H9 (cell line): ENCODE measurements at regions not wholly inside any gene's neighbourhood (a gene's known extent, or its start where the extent isn't known, plus 50 kb on each side); places are given as distances from the start of the nearest gene placed in this dataset.

Experiments used
- DNase-seq: peaks from one replicate; pipeline ENCODE4 v3.0.0-alpha.2; 2017
- H2AFZ ChIP-seq: one replicate; pipeline ENCODE4 v1.6.1; 2013; ENCODE audit warnings: mild to moderate bottlenecking, low read length, control low read depth, moderate library complexity
- H2AK5ac ChIP-seq: 2 replicates; pipeline ENCODE4 v1.6.1; 2013; ENCODE audit warnings: low read length, control low read depth, mixed read lengths; ENCODE audit not compliant: insufficient read length
- H2BK120ac ChIP-seq: one replicate; pipeline ENCODE4 v1.6.1; 2013; ENCODE audit warnings: low read depth, mild to moderate bottlenecking, low read length, control low read depth, inconsistent platforms; ENCODE audit not compliant: poor library complexity, severe bottlenecking
- H2BK12ac ChIP-seq: 2 replicates; pipeline ENCODE4 v1.6.1; 2013; ENCODE audit warnings: low read length, control low read depth, mixed read lengths, low read depth; ENCODE audit not compliant: insufficient read length
- H2BK15ac ChIP-seq: 2 replicates; pipeline ENCODE4 v1.6.1; 2013; ENCODE audit warnings: low read depth, low read length, control low read depth
- H2BK20ac ChIP-seq: one replicate; pipeline ENCODE4 v1.6.1; 2013; ENCODE audit warnings: low read depth, mild to moderate bottlenecking, low read length, control low read depth, inconsistent platforms; ENCODE audit not compliant: poor library complexity, severe bottlenecking
- H2BK5ac ChIP-seq: 2 replicates; pipeline ENCODE4 v1.6.1; 2013; ENCODE audit warnings: low read length, control low read depth, mixed read lengths; ENCODE audit not compliant: insufficient read length
- H3K14ac ChIP-seq: 2 replicates; pipeline ENCODE4 v1.6.1; 2013; ENCODE audit warnings: low read length, control low read depth; ENCODE audit not compliant: insufficient read depth
- H3K18ac ChIP-seq: 2 replicates; pipeline ENCODE4 v1.6.1; 2013; ENCODE audit warnings: low read depth, mild to moderate bottlenecking, mixed read lengths, low read length, control low read depth; ENCODE audit not compliant: insufficient read length
- H3K23ac ChIP-seq: 2 replicates; pipeline ENCODE4 v1.6.1; 2013; ENCODE audit warnings: low read length, control low read depth, mixed read lengths, low read depth; ENCODE audit not compliant: insufficient read length
- H3K23me2 ChIP-seq: 2 replicates; pipeline ENCODE4 v1.6.1; 2013; ENCODE audit warnings: low read depth, mild to moderate bottlenecking, mixed read lengths, low read length, control low read depth; ENCODE audit not compliant: insufficient read length, poor library complexity, severe bottlenecking
- H3K27ac ChIP-seq: 2 replicates; pipeline ENCODE4 v1.5.1; 2013; ENCODE audit warnings: low read length, control low read depth, mixed read lengths, low read depth; ENCODE audit not compliant: insufficient read length
- H3K27me3 ChIP-seq: 2 replicates; pipeline ENCODE4 v1.6.1; 2013; ENCODE audit warnings: low read length, control low read depth, inconsistent platforms; ENCODE audit not compliant: insufficient read depth
- H3K4ac ChIP-seq: 2 replicates; pipeline ENCODE4 v1.6.1; 2013; ENCODE audit warnings: low read depth, mild to moderate bottlenecking, control low read depth, inconsistent platforms, low read length, moderate library complexity
- H3K4me1 ChIP-seq: 2 replicates; pipeline ENCODE4 v1.6.1; 2013; ENCODE audit warnings: low read length, control low read depth, inconsistent platforms; ENCODE audit not compliant: insufficient read depth
- H3K4me2 ChIP-seq: 2 replicates; pipeline ENCODE4 v1.6.1; 2013; ENCODE audit warnings: low read length, control low read depth, mixed read lengths; ENCODE audit not compliant: insufficient read length, insufficient read depth
- H3K56ac ChIP-seq: 2 replicates; pipeline ENCODE4 v1.6.1; 2013; ENCODE audit warnings: low read depth, mild to moderate bottlenecking, mixed read lengths, low read length, control low read depth; ENCODE audit not compliant: insufficient read length
- H3K79me1 ChIP-seq: 2 replicates; pipeline ENCODE4 v1.6.1; 2013; ENCODE audit warnings: low read depth, mild to moderate bottlenecking, moderate library complexity, low read length, control low read depth, inconsistent platforms; ENCODE audit not compliant: insufficient read depth, poor library complexity, severe bottlenecking
- H3K79me2 ChIP-seq: 2 replicates; pipeline ENCODE4 v1.6.1; 2013; ENCODE audit warnings: low read length, control low read depth, inconsistent platforms; ENCODE audit not compliant: insufficient read depth
- H3K9ac ChIP-seq: 2 replicates; pipeline ENCODE4 v1.6.1; 2013; ENCODE audit warnings: low read length, control low read depth, mixed read lengths; ENCODE audit not compliant: insufficient read length; ENCODE audit errors: extremely low read depth
- H3K9me3 ChIP-seq: one replicate; pipeline ENCODE4 v1.6.1; 2013; ENCODE audit warnings: low read depth, low read length, inconsistent platforms; ENCODE audit not compliant: control insufficient read depth
- H3T11ph ChIP-seq: one replicate; pipeline ENCODE4 v1.6.1; 2013; ENCODE audit warnings: mild to moderate bottlenecking, low read length, control low read depth, inconsistent platforms
- H4K20me1 ChIP-seq: one replicate; pipeline ENCODE4 v1.6.1; 2013; ENCODE audit not compliant: control insufficient read depth, insufficient read length, insufficient read depth
- H4K5ac ChIP-seq: 2 replicates; pipeline ENCODE4 v1.6.1; 2013; ENCODE audit warnings: low read depth, mild to moderate bottlenecking, mixed read lengths, low read length, control low read depth; ENCODE audit not compliant: insufficient read length
- H4K8ac ChIP-seq: replicated peaks from 2 replicates; pipeline ENCODE4 v1.6.1; 2013; ENCODE audit warnings: low read length, control low read depth, mixed read lengths, low read depth; ENCODE audit not compliant: insufficient read length
- H4K91ac ChIP-seq: 2 replicates; pipeline ENCODE4 v1.6.1; 2013; ENCODE audit warnings: low read depth, mild to moderate bottlenecking, moderate library complexity, mixed read lengths, low read length, control low read depth; ENCODE audit not compliant: insufficient read length
- H3K27ac Mint-ChIP-seq, 3 experiments: 2 replicates in 2 of 3; 3 replicates in 1 of 3; pipeline ENCODE4 v1.8.0; 2020 to 2021; ENCODE audit warnings: mixed read lengths in 3 of 3, mild to moderate bottlenecking in 1 of 3, moderate library complexity in 1 of 3
- H3K27me3 Mint-ChIP-seq: 2 replicates; pipeline ENCODE4 v1.8.0; 2021; ENCODE audit warnings: low read depth, mild to moderate bottlenecking, moderate library complexity, mixed read lengths
- H3K36me3 Mint-ChIP-seq, 3 experiments: 2 replicates in 2 of 3; 3 replicates in 1 of 3; pipeline ENCODE4 v1.8.0; 2020 to 2021; ENCODE audit warnings: low read depth in 3 of 3, mixed read lengths in 3 of 3; ENCODE audit not compliant: insufficient read depth in 1 of 3
- H3K4me1 Mint-ChIP-seq, 2 experiments: 2 replicates each; pipeline ENCODE4 v1.8.0; 2020; ENCODE audit warnings: mixed read lengths in 2 of 2
- H3K4me3 Mint-ChIP-seq, 2 experiments: 2 replicates in 1 of 2; 3 replicates in 1 of 2; pipeline ENCODE4 v1.8.0; 2020 to 2021; ENCODE audit warnings: mild to moderate bottlenecking in 2 of 2, mixed read lengths in 2 of 2, moderate library complexity in 1 of 2
- H3K9me3 Mint-ChIP-seq, 2 experiments: 2 replicates in 1 of 2; 3 replicates in 1 of 2; pipeline ENCODE4 v1.8.0; 2020; ENCODE audit warnings: mild to moderate bottlenecking in 2 of 2, mixed read lengths in 2 of 2, moderate library complexity in 1 of 2
- WGBS: extraction: QIAGEN DNeasy Blood & Tissue Kit; methylation state at CpG from one replicate; pipeline ENCODE4 v1.1.7; 2013; ENCODE audit warnings: missing lambda C conversion rate, low lambda C conversion rate, mixed read lengths; ENCODE audit not compliant: insufficient read length; ENCODE audit errors: extremely low coverage; 5-methylcytosine and 5-hydroxymethylcytosine counted together
- TF ChIP-seq, protein P1 (sequence below): fragments of 200-600 bp; sonication (generic); conservative IDR thresholded peaks from 3 replicates; pipeline ENCODE4 v1.8.0; 2021; ENCODE audit warnings: antibody characterized with exemption, mild to moderate bottlenecking

DNA sequence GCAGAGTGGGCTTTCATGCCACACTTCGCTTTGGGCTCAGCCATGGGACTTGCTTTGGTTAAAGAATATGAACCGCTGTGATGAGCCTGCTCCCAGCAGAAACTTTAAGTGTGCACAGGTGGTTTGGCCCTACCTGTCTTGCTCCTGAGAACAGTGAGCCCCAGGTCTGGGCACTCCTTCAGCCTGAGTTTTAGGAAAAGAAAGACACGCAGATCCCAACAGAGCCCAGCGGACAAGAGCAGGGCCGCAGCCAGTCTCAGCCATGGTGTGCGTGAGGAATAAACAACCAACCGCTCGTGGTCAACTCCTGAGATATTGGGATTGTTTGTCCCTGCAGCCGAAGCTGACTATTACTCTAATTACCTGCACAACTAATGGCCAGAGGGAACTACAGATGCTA is 217.1 kb upstream of the C1orf174 start:
- Histone ChIP-seq H3K56ac (no peak overlapping the region), H2AFZ (no peak overlapping the region), H2BK15ac (no peak overlapping the region), H2BK120ac (no peak overlapping the region), H3K27me3 (no peaks in the 10 kb centered on the region), H2BK12ac (no peak overlapping the region), H3K27ac (no peak overlapping the region), H3K79me2 (no peaks in the 10 kb centered on the region), H2AK5ac (no peak overlapping the region), H3K4me1 (no peaks in the 10 kb centered on the region), H3K4me2 (no peak overlapping the region), H4K5ac (no peak overlapping the region), H4K8ac (no peak overlapping the region), H3T11ph (no peak overlapping the region), H3K18ac (no peak overlapping the region), H3K9me3 (no peaks in the 10 kb centered on the region), H2BK5ac (no peak overlapping the region), H3K4ac (no peak overlapping the region), H3K23ac (no peak overlapping the region), H3K14ac (no peak overlapping the region; the same call in 1 of the 2 replicates), H3K79me1 (no peaks in the 10 kb centered on the region), H3K23me2 (peaks cover under 1% of the 10 kb centered on the region), H2BK20ac (no peak overlapping the region), H4K20me1 (no peaks in the 10 kb centered on the region), H3K9ac (no peak overlapping the region), H4K91ac (no peak overlapping the region)
- DNase-seq: no peak
- H3K27ac Mint-ChIP-seq: no peak overlapping the region
- H3K4me3 Mint-ChIP-seq: no peak overlapping the region
- peaks cover 15 to 21% of the 10 kb centered on the region in 2 experiments for H3K9me3 Mint-ChIP-seq
- WGBS: no CpG with 5 or more reads among the region's 9 CpGs
- TF ChIP-seq, protein P1, sequence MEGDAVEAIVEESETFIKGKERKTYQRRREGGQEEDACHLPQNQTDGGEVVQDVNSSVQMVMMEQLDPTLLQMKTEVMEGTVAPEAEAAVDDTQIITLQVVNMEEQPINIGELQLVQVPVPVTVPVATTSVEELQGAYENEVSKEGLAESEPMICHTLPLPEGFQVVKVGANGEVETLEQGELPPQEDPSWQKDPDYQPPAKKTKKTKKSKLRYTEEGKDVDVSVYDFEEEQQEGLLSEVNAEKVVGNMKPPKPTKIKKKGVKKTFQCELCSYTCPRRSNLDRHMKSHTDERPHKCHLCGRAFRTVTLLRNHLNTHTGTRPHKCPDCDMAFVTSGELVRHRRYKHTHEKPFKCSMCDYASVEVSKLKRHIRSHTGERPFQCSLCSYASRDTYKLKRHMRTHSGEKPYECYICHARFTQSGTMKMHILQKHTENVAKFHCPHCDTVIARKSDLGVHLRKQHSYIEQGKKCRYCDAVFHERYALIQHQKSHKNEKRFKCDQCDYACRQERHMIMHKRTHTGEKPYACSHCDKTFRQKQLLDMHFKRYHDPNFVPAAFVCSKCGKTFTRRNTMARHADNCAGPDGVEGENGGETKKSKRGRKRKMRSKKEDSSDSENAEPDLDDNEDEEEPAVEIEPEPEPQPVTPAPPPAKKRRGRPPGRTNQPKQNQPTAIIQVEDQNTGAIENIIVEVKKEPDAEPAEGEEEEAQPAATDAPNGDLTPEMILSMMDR: no peak
- peaks cover 14% of the 10 kb centered on the region for H3K27me3 Mint-ChIP-seq
- peaks cover 28 to 39% of the 10 kb centered on the region in 2 experiments for H3K4me1 Mint-ChIP-seq
- peaks cover 0 to 12% (median 8%) of the 10 kb centered on the region in 3 experiments; a peak in 4 of 7 replicates for H3K36me3 Mint-ChIP-seq
